OCI-LY7 (cell line): ENCODE measurements at regions not wholly inside any gene's neighbourhood (a gene's known extent, or its start where the extent isn't known, plus 50 kb on each side); places are given as distances from the start of the nearest gene placed in this dataset.

Source experiments
- BruUV-seq: library from RNA; stranded (reverse); fragments of 400-500 nt; replicated peaks from 2 replicates; lab custom pipeline; 2021; lab: Mats Ljungman, UMichigan
- CTCF ChIA-PET: fragments of 300-600 bp; sonication (Branson Sonifier 250); formaldehyde crosslinking; loops from one replicate; lab custom pipeline; 2022; ENCODE audit warnings: antibody characterized with exemption; ENCODE audit not compliant: unreplicated experiment; lab: Charles Lee
- POLR2A ChIA-PET: fragments of 300-600 bp; sonication (Branson Sonifier 250); formaldehyde crosslinking; loops from one replicate; lab custom pipeline; 2022; ENCODE audit warnings: antibody characterized with exemption; lab: Charles Lee
- DNase-seq: peaks from one replicate; pipeline ENCODE4 v3.0.0-alpha.2; 2015; ENCODE audit warnings: low spot score
- H2AFZ ChIP-seq: fragments of 200-600 bp; sonication (generic), shearing (Covaris generic); 2 replicates; pipeline ENCODE4 v1.6.1; 2014; ENCODE audit warnings: mild to moderate bottlenecking, antibody characterized with exemption, low read length, moderate library complexity
- H3K27ac ChIP-seq: fragments of 200-600 bp; sonication (generic); 2 replicates; pipeline ENCODE4 v1.5.1; 2014; ENCODE audit warnings: mixed run types, low read depth, mild to moderate bottlenecking, moderate library complexity, low read length, inconsistent platforms; ENCODE audit not compliant: poor library complexity, severe bottlenecking
- H3K36me3 ChIP-seq: fragments of 200-600 bp; sonication (generic); 2 replicates; pipeline ENCODE4 v1.6.1; 2014; ENCODE audit warnings: mild to moderate bottlenecking, antibody characterized with exemption, low read length, moderate library complexity, mixed read lengths; ENCODE audit not compliant: insufficient read depth
- H3K4me1 ChIP-seq: fragments of 200-600 bp; sonication (generic); 2 replicates; pipeline ENCODE4 v1.5.1; 2014; ENCODE audit warnings: mild to moderate bottlenecking, low read length; ENCODE audit not compliant: insufficient read depth, poor library complexity, severe bottlenecking
- H3K4me2 ChIP-seq: fragments of 200-600 bp; sonication (generic); 2 replicates; pipeline ENCODE4 v1.6.1; 2014; ENCODE audit warnings: mild to moderate bottlenecking, low read length
- H3K4me3 ChIP-seq: fragments of 200-600 bp; sonication (generic); 2 replicates; pipeline ENCODE4 v1.5.1; 2014; ENCODE audit warnings: mild to moderate bottlenecking, low read depth, low read length; ENCODE audit not compliant: poor library complexity, severe bottlenecking
- H3K79me2 ChIP-seq: fragments of 200-600 bp; sonication (generic); 2 replicates; pipeline ENCODE4 v1.6.1; 2016; ENCODE audit warnings: low read depth, mild to moderate bottlenecking, low read length, moderate library complexity, mixed read lengths; ENCODE audit not compliant: insufficient read depth
- H3K9me2 ChIP-seq: fragments of 200-600 bp; sonication (generic); 2 replicates; pipeline ENCODE4 v1.6.1; 2016; ENCODE audit warnings: mild to moderate bottlenecking, low read length, mixed read lengths; ENCODE audit not compliant: insufficient read depth
- H3K9me3 ChIP-seq: fragments of 200-600 bp; sonication (generic); 2 replicates; pipeline ENCODE4 v1.6.1; 2014; ENCODE audit warnings: mild to moderate bottlenecking, mixed run types, low read length, mixed read lengths
- H4K20me1 ChIP-seq: fragments of 200-600 bp; sonication (generic); 2 replicates; pipeline ENCODE4 v1.6.1; 2014; ENCODE audit warnings: mild to moderate bottlenecking, antibody characterized with exemption, low read length, moderate library complexity, mixed read lengths; ENCODE audit not compliant: insufficient read depth
- EZH2phosphoT487 ChIP-seq: fragments of 200-600 bp; sonication (generic); IDR thresholded peaks from 2 replicates; pipeline ENCODE4 v1.6.1; 2018; ENCODE audit warnings: low read depth, borderline replicate concordance, mild to moderate bottlenecking, mixed run types, antibody characterized with exemption, low read length, moderate library complexity, mixed read lengths
- intact Hi-C: fragments of 100-400 bp; cut with micrococcal nuclease; formaldehyde crosslinking; loops from one replicate; pipeline ENCODE4 v1.10.0; 2022; ENCODE audit not compliant: unreplicated experiment
- TF ChIP-seq, protein P1 (sequence below): fragments of 200-600 bp; sonication (generic); conservative IDR thresholded peaks from 2 replicates; pipeline ENCODE4 v1.5.1; 2014; ENCODE audit warnings: mild to moderate bottlenecking, antibody characterized with exemption, low read length, moderate library complexity, mixed read lengths

DNA sequence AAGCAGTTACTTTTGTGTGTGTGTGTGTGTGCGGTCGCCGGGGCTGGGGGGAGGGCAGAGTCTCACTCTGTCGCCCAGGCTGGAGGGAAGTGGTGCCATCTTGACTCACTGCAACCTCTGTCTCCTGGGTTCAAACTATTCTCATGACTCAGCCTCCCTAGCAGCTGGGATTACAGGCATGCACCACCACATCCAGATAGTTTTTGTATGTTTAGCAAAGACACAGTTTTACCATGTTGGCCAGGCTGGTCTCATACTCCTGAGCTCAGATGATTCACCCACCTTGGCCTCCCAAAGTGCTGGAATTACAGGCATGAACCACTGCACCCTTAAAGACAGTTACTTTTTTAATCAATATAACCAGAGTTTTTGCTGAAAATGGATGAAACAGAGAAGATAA is 207.0 kb downstream of the PTPRC start:
- Histone ChIP-seq H3K9me3 (no peaks in the 10 kb centered on the region), H3K79me2 (no peaks in the 10 kb centered on the region), H3K4me2 (no peak overlapping the region), H3K4me1 (no peaks in the 10 kb centered on the region), H3K4me3 (no peak overlapping the region), H3K36me3 (peaks cover 17% of the 10 kb centered on the region), H2AFZ (no peak overlapping the region), H4K20me1 (no peaks in the 10 kb centered on the region), H3K27ac (no peak overlapping the region), H3K9me2 (no peaks in the 10 kb centered on the region)
- TF ChIP-seq EZH2phosphoT487 = no peak
- TF ChIP-seq, protein P1, sequence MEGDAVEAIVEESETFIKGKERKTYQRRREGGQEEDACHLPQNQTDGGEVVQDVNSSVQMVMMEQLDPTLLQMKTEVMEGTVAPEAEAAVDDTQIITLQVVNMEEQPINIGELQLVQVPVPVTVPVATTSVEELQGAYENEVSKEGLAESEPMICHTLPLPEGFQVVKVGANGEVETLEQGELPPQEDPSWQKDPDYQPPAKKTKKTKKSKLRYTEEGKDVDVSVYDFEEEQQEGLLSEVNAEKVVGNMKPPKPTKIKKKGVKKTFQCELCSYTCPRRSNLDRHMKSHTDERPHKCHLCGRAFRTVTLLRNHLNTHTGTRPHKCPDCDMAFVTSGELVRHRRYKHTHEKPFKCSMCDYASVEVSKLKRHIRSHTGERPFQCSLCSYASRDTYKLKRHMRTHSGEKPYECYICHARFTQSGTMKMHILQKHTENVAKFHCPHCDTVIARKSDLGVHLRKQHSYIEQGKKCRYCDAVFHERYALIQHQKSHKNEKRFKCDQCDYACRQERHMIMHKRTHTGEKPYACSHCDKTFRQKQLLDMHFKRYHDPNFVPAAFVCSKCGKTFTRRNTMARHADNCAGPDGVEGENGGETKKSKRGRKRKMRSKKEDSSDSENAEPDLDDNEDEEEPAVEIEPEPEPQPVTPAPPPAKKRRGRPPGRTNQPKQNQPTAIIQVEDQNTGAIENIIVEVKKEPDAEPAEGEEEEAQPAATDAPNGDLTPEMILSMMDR = no peak
- ChIA-PET POLR2A (interaction anchor here (0.6 to 1.5 kb wide), 2 partner anchors 9 to 506 kb away, joined by 3 to 5 read pairs; no protein-coding TSS in a partner anchor), CTCF (interaction anchor here (0.8 kb wide), 1 partner anchor 90 kb away, joined by 3 read pairs; no protein-coding TSS in a partner anchor)
- intact Hi-C loops = no loop called here
- no peak for DNase-seq
- no TSS peak for BruUV-seq

DNA sequence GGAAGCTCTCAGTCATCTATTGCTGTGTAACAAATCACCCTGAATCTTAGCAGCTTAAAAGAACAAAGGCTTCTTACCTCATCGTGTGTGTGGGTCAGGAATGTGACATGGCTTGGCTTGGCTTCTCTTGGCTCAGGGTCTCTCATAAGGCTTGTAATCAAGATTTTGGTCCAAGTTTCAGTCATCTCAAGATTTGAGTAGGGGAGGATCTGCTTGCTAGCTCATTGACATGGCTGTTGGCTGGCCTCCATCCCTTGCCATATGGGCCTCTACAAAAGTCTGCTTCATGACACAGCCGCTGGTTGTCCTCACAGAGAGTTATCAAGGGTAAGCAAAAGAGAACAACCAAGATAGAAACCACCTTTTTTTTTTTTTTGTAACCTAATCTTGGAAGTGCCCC is 207.7 kb downstream of the PTPRC start:
- ChIA-PET CTCF (interaction anchor here (0.8 kb wide), 1 partner anchor 90 kb away, joined by 3 read pairs; no protein-coding TSS in a partner anchor), POLR2A (interaction anchor here (1.4 to 1.5 kb wide), 2 partner anchors 9 to 42 kb away, joined by 3 to 5 read pairs; no protein-coding TSS in a partner anchor)
- no TSS peak for BruUV-seq
- Histone ChIP-seq H3K4me2 (no peak overlapping the region), H3K36me3 (peaks cover 20% of the 10 kb centered on the region), H3K9me2 (no peaks in the 10 kb centered on the region), H3K27ac (no peak overlapping the region), H3K4me3 (no peak overlapping the region), H2AFZ (no peak overlapping the region), H4K20me1 (no peaks in the 10 kb centered on the region), H3K9me3 (no peaks in the 10 kb centered on the region), H3K4me1 (no peaks in the 10 kb centered on the region), H3K79me2 (no peaks in the 10 kb centered on the region)
- DNase-seq = no peak
- intact Hi-C loops = no loop called here
- TF ChIP-seq, protein P1 = no peak

DNA sequence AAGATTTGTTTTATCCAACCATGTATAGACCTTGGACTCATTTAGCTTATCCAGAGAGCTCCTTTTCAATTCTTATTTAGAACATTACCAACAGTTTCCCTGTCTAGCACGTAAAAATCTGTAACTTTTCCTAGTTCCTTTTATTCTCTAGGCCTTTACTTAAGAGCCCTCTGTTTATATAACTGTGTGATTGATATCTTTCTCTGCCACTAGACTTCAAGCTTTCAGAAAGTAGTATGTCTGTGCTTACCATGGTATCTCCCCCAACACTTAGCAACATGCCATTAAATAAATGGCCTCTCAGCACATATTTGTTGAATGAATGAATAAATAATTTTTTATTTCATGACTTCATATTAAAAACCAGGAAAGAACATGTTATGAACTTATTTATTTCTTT is 209.4 kb downstream of the PTPRC start:
- Histone ChIP-seq H4K20me1 (no peaks in the 10 kb centered on the region), H3K36me3 (peaks cover 20% of the 10 kb centered on the region), H2AFZ (no peak overlapping the region), H3K4me1 (no peaks in the 10 kb centered on the region), H3K9me2 (no peaks in the 10 kb centered on the region), H3K79me2 (no peaks in the 10 kb centered on the region), H3K27ac (no peak overlapping the region), H3K4me2 (no peak overlapping the region), H3K9me3 (no peaks in the 10 kb centered on the region), H3K4me3 (no peak overlapping the region)
- TF ChIP-seq, protein P1 = no peak
- TF ChIP-seq EZH2phosphoT487 = no peak
- DNase-seq = no peak
- intact Hi-C loops = no loop called here
- BruUV-seq = no TSS peak
- POLR2A ChIA-PET = interaction anchor here (1.4 to 1.5 kb wide), 3 partner anchors 41 to 560 kb away, joined by 3 to 4 read pairs (median 4); no protein-coding TSS in a partner anchor
- CTCF ChIA-PET = no interaction called here
